HEK293T (cell line): ENCODE measurements at regions not wholly inside any gene's neighbourhood (a gene's known extent, or its start where the extent isn't known, plus 50 kb on each side); places are given as distances from the start of the nearest gene placed in this dataset.

Experiments used
- CTCF ChIA-PET: fragments of 350-600 bp; formaldehyde crosslinking; extraction: SDS; loops from one replicate; lab custom pipeline; 2021; ENCODE audit warnings: antibody characterized with exemption, inconsistent platforms; lab: Yijun Ruan, JAX
- POLR2A ChIA-PET: fragments of 350-600 bp; formaldehyde crosslinking; extraction: SDS; loops from one replicate; lab custom pipeline; 2020; ENCODE audit warnings: antibody characterized with exemption, inconsistent platforms; lab: Yijun Ruan, JAX
- DNase-seq: peaks from one replicate; pipeline ENCODE4 v3.0.0; 2012; ENCODE audit warnings: mixed read lengths; ENCODE audit errors: extremely low spot score
- ARNT ChIP-seq: fragments of 450-650 bp; IDR thresholded peaks from 2 replicates; pipeline ENCODE4 v1.6.1; 2017; ENCODE audit warnings: mild to moderate bottlenecking
- BHLHE40 ChIP-seq: fragments of 450-650 bp; IDR thresholded peaks from 2 replicates; pipeline ENCODE4 v1.6.1; 2016; ENCODE audit warnings: mild to moderate bottlenecking, moderate library complexity, borderline replicate concordance
- CTBP1 ChIP-seq: fragments of 450-650 bp; IDR thresholded peaks from 2 replicates; pipeline ENCODE4 v1.6.1; 2016; ENCODE audit warnings: borderline replicate concordance
- ELF4 ChIP-seq: fragments of 450-650 bp; IDR thresholded peaks from 2 replicates; pipeline ENCODE4 v1.6.1; 2017; ENCODE audit warnings: antibody characterized with exemption
- FOXA1 ChIP-seq: fragments of 450-650 bp; IDR thresholded peaks from 2 replicates; pipeline ENCODE4 v1.6.1; 2016; ENCODE audit warnings: mild to moderate bottlenecking
- FOXK2 ChIP-seq: fragments of 450-650 bp; IDR thresholded peaks from 2 replicates; pipeline ENCODE4 v1.6.1; 2016; ENCODE audit warnings: mild to moderate bottlenecking
- FOXM1 ChIP-seq: fragments of 450-650 bp; IDR thresholded peaks from 2 replicates; pipeline ENCODE4 v1.6.1; 2017; ENCODE audit warnings: mild to moderate bottlenecking, borderline replicate concordance
- HDGF ChIP-seq: fragments of 450-650 bp; IDR thresholded peaks from 2 replicates; pipeline ENCODE4 v1.6.1; 2017; ENCODE audit warnings: antibody characterized with exemption, borderline replicate concordance
- L3MBTL2 ChIP-seq: fragments of 450-650 bp; conservative IDR thresholded peaks from 2 replicates; pipeline ENCODE4 v1.6.1; 2016; ENCODE audit warnings: mild to moderate bottlenecking
- LEF1 ChIP-seq: fragments of 450-650 bp; IDR thresholded peaks from 2 replicates; pipeline ENCODE4 v1.6.1; 2017; ENCODE audit warnings: mild to moderate bottlenecking, borderline replicate concordance
- NFRKB ChIP-seq: fragments of 450-650 bp; IDR thresholded peaks from 2 replicates; pipeline ENCODE4 v1.6.1; 2016; ENCODE audit warnings: mild to moderate bottlenecking, moderate library complexity
- PKNOX1 ChIP-seq: fragments of 450-650 bp; IDR thresholded peaks from 2 replicates; pipeline ENCODE4 v1.6.1; 2016
- SP1 ChIP-seq: fragments of 450-650 bp; IDR thresholded peaks from 2 replicates; pipeline ENCODE4 v1.6.1; 2017
- SUZ12 ChIP-seq: fragments of 450-650 bp; IDR thresholded peaks from 2 replicates; pipeline ENCODE4 v1.6.1; 2016; ENCODE audit warnings: mild to moderate bottlenecking
- TARDBP ChIP-seq: fragments of 450-650 bp; IDR thresholded peaks from 2 replicates; pipeline ENCODE4 v1.6.1; 2016
- ZNF384 ChIP-seq: fragments of 450-650 bp; IDR thresholded peaks from 2 replicates; pipeline ENCODE4 v1.6.1; 2016

GRCh38 chr5:33235304-33235703 lies 205.5 kb upstream of the TARS1 start:
- CTCF ChIA-PET: no interaction called here
- DNase-seq: no peak
- no peak for TF ChIP-seq SP1
- no peak for TF ChIP-seq FOXA1
- TF ChIP-seq ZNF384: no peak
- TF ChIP-seq CTBP1: no peak
- TF ChIP-seq ELF4: no peak
- TF ChIP-seq FOXK2: no peak
- no peak for TF ChIP-seq FOXM1
- TF ChIP-seq ARNT: no peak
- no peak for TF ChIP-seq TARDBP
- POLR2A ChIA-PET: no interaction called here

- no peak for DNase-seq
- CTCF ChIA-PET: no interaction called here
- no peak for TF ChIP-seq LEF1
- TF ChIP-seq SUZ12: no peak
- TF ChIP-seq FOXM1: no peak
- no peak for TF ChIP-seq SP1
- TF ChIP-seq CTBP1: no peak
- TF ChIP-seq NFRKB: no peak
- TF ChIP-seq ARNT: no peak
- no peak for TF ChIP-seq FOXK2
- TF ChIP-seq TARDBP: no peak
- POLR2A ChIA-PET: no interaction called here
Observed at GRCh38 chr5:33235824-33236223, 204.9 kb upstream of the TARS1 start.

- no peak for DNase-seq
- TF ChIP-seq SUZ12 (no peak), SP1 (no peak), LEF1 (no peak), BHLHE40 (no peak)
- CTCF ChIA-PET: no interaction called here
- POLR2A ChIA-PET: no interaction called here
Observed at GRCh38 chr5:33237471-33237870, 203.3 kb upstream of the TARS1 start.

- no peak for TF ChIP-seq CTBP1
- no peak for TF ChIP-seq NFRKB
- no peak for TF ChIP-seq ARNT
- TF ChIP-seq PKNOX1: no peak
- TF ChIP-seq L3MBTL2: no peak
- TF ChIP-seq TARDBP: no peak
- TF ChIP-seq LEF1: no peak
- no peak for TF ChIP-seq HDGF
- no peak for TF ChIP-seq ZNF384
- TF ChIP-seq SP1: no peak
- DNase-seq: no peak
- CTCF ChIA-PET: interaction anchor here (0.6 kb wide), 1 partner anchor 705 kb away, joined by 3 read pairs; no protein-coding TSS in a partner anchor
- POLR2A ChIA-PET: no interaction called here
Observed at GRCh38 chr5:33238826-33239695, 201.7 kb upstream of the TARS1 start.

- CTCF ChIA-PET: no interaction called here
- POLR2A ChIA-PET: no interaction called here
- DNase-seq: no peak
- TF ChIP-seq ARNT (no peak), FOXM1 (no peak), CTBP1 (no peak)
Observed at GRCh38 chr5:33240558-33240957, 200.2 kb upstream of the TARS1 start.

GRCh38 chr5:33241802-33242201 lies 199.0 kb upstream of the TARS1 start:
- POLR2A ChIA-PET: no interaction called here
- CTCF ChIA-PET: no interaction called here
- DNase-seq: no peak
- TF ChIP-seq PKNOX1 (no peak), FOXM1 (no peak), ARNT (no peak), FOXA1 (no peak), CTBP1 (no peak), NFRKB (no peak), BHLHE40 (no peak), L3MBTL2 (no peak)

GRCh38 chr5:33242277-33242676 lies 198.5 kb upstream of the TARS1 start:
- TF ChIP-seq ELF4 (no peak), CTBP1 (no peak), BHLHE40 (no peak), NFRKB (no peak), LEF1 (no peak), TARDBP (no peak)
- ChIA-PET POLR2A (no interaction called here), CTCF (no interaction called here)
- no peak for DNase-seq
